CD4-positive, CD25-positive, alpha-beta regulatory T cell (primary cell): ENCODE measurements at regions not wholly inside any gene's neighbourhood (a gene's known extent, or its start where the extent isn't known, plus 50 kb on each side); places are given as distances from the start of the nearest gene placed in this dataset.
"Not testable (repeated sequence)": the region's sequence is repeated elsewhere in the genome, so short reads cannot be mapped to it uniquely, and the experiment has no call there.

Experiments used
- ATAC-seq, 2 donors: fragments of 150-1000 bp; cut with Tn5 transposase; one replicate each; pipeline ENCODE4 v1.10.0; 2021; ENCODE audit warnings: low read depth in 2 of 2, moderate number of reproducible peaks in 2 of 2, moderate library complexity in 1 of 2
- DNase-seq, 3 donors: peaks; one replicate each; pipeline versions ENCODE4 v3.0.0 to v3.0.0-alpha.2; 2012 to 2022; ENCODE audit warnings: mixed read lengths in 1 of 3
- H3K27ac ChIP-seq: one replicate; pipeline ENCODE4 v1.7.0; 2013; ENCODE audit warnings: mild to moderate bottlenecking, low read length; ENCODE audit not compliant: insufficient read depth, poor library complexity, severe bottlenecking
- H3K27me3 ChIP-seq: one replicate; pipeline ENCODE4 v1.7.0; 2013; ENCODE audit warnings: low read length; ENCODE audit not compliant: control insufficient read depth, insufficient read depth
- H3K36me3 ChIP-seq: one replicate; pipeline ENCODE4 v1.7.0; 2013; ENCODE audit warnings: mild to moderate bottlenecking, low read length, moderate library complexity; ENCODE audit not compliant: control insufficient read depth, insufficient read depth
- H3K4me1 ChIP-seq: 2 replicates; pipeline ENCODE4 v1.7.0; 2013; ENCODE audit warnings: mild to moderate bottlenecking, low read length; ENCODE audit not compliant: insufficient read depth, control insufficient read depth, poor library complexity, severe bottlenecking
- H3K4me3 ChIP-seq: one replicate; pipeline ENCODE4 v1.7.0; 2013; ENCODE audit warnings: low read depth, mild to moderate bottlenecking, low read length, moderate library complexity
- H3K9me3 ChIP-seq, 2 experiments: 1 replicate in 1 of 2; 2 replicates in 1 of 2; pipeline ENCODE4 v1.7.0; 2013; ENCODE audit warnings: low read length in 2 of 2, mild to moderate bottlenecking in 1 of 2, moderate library complexity in 1 of 2; ENCODE audit not compliant: control insufficient read depth in 2 of 2
- H3K27ac Mint-ChIP-seq, 3 donors: one replicate each; pipeline ENCODE4 v1.8.0; 2020 to 2022; ENCODE audit warnings: mild to moderate bottlenecking in 3 of 3, mixed read lengths in 3 of 3, moderate library complexity in 2 of 3
- H3K27me3 Mint-ChIP-seq: one replicate; pipeline ENCODE4 v1.8.0; 2022; ENCODE audit warnings: mild to moderate bottlenecking, mixed read lengths
- H3K36me3 Mint-ChIP-seq: one replicate; pipeline ENCODE4 v1.8.0; 2020; ENCODE audit warnings: mixed read lengths
- H3K4me1 Mint-ChIP-seq, 4 donors: one replicate each; pipeline ENCODE4 v1.8.0; 2020 to 2022; ENCODE audit warnings: mixed read lengths in 4 of 4, mild to moderate bottlenecking in 1 of 4
- H3K4me3 Mint-ChIP-seq, 4 donors: one replicate each; pipeline ENCODE4 v1.8.0; 2020 to 2022; ENCODE audit warnings: mild to moderate bottlenecking in 4 of 4, mixed read lengths in 4 of 4, moderate library complexity in 3 of 4
- H3K9me3 Mint-ChIP-seq, 7 donors: one replicate each; pipeline ENCODE4 v1.8.0; 2020 to 2022; ENCODE audit warnings: mixed read lengths in 7 of 7, mild to moderate bottlenecking in 3 of 7, moderate library complexity in 2 of 7

DNA sequence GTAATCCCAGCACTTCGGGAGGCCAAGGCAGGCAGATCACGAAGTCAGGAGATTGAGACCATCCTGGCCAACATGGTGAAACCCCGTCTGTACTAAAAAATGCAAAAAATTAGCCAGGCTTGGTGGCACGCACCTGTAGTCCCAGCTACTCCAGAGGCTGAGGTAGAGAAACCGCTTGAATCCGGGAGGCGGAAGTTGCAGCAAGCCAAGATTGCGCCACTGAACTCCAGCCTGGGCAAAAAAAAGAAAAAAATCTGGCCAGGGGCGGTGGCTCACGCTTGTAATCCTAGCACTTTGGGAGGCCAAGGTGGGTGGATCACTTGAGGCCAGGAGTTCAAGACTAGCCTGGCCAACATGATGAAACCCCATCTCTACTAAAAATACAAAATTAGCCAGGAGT lies 722.7 kb downstream of the FSCB start:
- H3K27me3 ChIP-seq, H3K4me1 ChIP-seq, DNase-seq, H3K9me3 ChIP-seq, H3K4me3 ChIP-seq, ATAC-seq, H3K27ac Mint-ChIP-seq, H3K4me3 Mint-ChIP-seq, H3K4me1 Mint-ChIP-seq, H3K27me3 Mint-ChIP-seq, H3K36me3 ChIP-seq, H3K27ac ChIP-seq, H3K36me3 Mint-ChIP-seq: not testable (repeated sequence)
- peaks cover 0 to 25% (median 4%) of the 10 kb centered on the region in 7 donors for H3K9me3 Mint-ChIP-seq

DNA sequence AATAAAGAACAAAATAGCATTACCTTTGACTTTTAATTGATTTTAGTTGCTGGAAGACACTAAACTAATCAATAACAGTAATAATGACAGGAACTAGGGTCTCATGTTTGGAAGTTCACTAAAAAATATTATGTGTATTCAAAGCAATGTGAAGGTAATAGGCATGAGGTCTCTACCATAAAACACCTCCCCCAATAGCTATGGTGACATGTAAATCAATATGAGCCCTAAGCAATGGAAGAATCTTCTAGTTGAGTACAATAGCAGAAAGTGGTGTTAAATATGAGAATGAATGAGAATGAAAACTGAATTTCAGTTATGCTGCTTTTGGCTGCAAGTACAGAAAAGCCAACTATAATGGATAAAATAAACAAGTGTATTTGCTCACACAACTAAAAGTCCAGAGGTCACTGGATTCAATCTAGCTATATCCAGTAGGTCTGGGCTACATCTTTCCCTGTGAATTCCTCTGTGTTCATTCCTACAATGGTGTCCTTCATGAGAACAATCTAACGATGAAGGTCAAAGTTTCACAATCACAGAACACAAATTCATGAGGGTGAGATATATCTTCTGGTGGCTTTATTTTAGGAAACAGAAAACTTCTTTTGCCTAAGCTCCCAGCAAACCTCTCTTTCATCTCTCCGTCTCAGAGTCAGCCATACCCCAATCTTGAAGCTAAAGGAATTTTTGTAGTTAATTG lies 728.0 kb downstream of the FSCB start:
- no peaks in the 10 kb centered on the region for H3K27me3 Mint-ChIP-seq
- H3K4me1 ChIP-seq: no peaks in the 10 kb centered on the region
- H3K36me3 ChIP-seq: no peaks in the 10 kb centered on the region
- no peaks in the 10 kb centered on the region for H3K9me3 ChIP-seq
- no peak overlapping the region for H3K27ac Mint-ChIP-seq
- no peak overlapping the region for H3K4me3 ChIP-seq
- ATAC-seq (no peak), DNase-seq (no peak)
- peaks cover 0 to 35% (median 8%) of the 10 kb centered on the region in 7 donors for H3K9me3 Mint-ChIP-seq
- H3K27me3 ChIP-seq: no peaks in the 10 kb centered on the region
- no peak overlapping the region for H3K4me3 Mint-ChIP-seq
- H3K4me1 Mint-ChIP-seq: no peaks in the 10 kb centered on the region
- no peak overlapping the region for H3K27ac ChIP-seq
- H3K36me3 Mint-ChIP-seq: no peaks in the 10 kb centered on the region

DNA sequence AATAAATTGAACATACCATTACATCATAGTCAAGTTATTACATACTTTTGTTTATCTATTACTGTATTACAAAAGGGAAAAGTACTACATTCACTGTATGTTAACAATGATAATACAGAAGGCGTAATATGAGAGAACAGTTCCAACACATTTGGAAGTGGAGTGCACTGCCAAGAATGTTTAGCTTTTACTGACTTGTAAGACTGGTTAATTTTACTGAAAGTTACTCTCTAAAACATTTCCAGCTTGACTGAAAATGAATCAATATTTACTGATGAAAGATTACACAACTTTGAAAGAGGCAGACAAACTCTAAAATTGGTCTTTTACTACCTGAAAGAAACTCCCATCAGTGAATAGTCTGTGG lies 728.5 kb downstream of the FSCB start:
- H3K4me1 ChIP-seq: no peaks in the 10 kb centered on the region
- H3K4me3 ChIP-seq: no peak overlapping the region
- Mint-ChIP-seq H3K36me3 (no peaks in the 10 kb centered on the region), H3K9me3 (peaks cover 0 to 35% (median 8%) of the 10 kb centered on the region in 7 donors), H3K27ac (no peak overlapping the region), H3K4me1 (no peaks in the 10 kb centered on the region), H3K27me3 (no peaks in the 10 kb centered on the region), H3K4me3 (no peak overlapping the region)
- ATAC-seq: no peak
- no peaks in the 10 kb centered on the region for H3K36me3 ChIP-seq
- no peaks in the 10 kb centered on the region for H3K27me3 ChIP-seq
- no peak overlapping the region for H3K27ac ChIP-seq
- no peak for DNase-seq
- H3K9me3 ChIP-seq: no peaks in the 10 kb centered on the region

DNA sequence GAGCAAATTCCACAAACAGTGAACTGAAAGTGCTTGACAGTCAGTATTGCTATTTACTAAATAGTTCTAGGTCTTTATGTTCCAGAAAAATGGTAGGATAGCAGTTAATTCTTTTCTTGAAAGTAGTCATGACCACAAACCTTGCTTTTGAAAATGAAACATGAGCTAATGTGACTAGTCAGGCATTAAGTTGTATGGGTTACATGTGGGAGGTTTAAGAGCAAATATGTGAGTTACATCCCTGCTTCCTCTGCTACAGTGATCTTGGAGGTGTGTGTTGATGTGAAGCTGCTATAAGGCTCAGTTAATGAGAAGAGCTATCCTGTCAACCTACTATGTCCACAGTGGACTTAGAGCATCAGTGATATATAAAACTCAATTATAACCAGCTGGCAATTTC lies 741.6 kb downstream of the FSCB start:
- Histone ChIP-seq H3K9me3 (peaks cover 0 to 3% of the 10 kb centered on the region in 2 experiments), H3K36me3 (no peaks in the 10 kb centered on the region), H3K27me3 (no peaks in the 10 kb centered on the region), H3K4me3 (no peak overlapping the region), H3K27ac (no peak overlapping the region), H3K4me1 (no peaks in the 10 kb centered on the region)
- no peak overlapping the region for H3K4me3 Mint-ChIP-seq
- no peaks in the 10 kb centered on the region for H3K4me1 Mint-ChIP-seq
- ATAC-seq: no peak
- no peaks in the 10 kb centered on the region for H3K36me3 Mint-ChIP-seq
- H3K9me3 Mint-ChIP-seq: peaks cover 1 to 27% (median 3%) of the 10 kb centered on the region in 7 donors
- no peak for DNase-seq
- no peaks in the 10 kb centered on the region for H3K27me3 Mint-ChIP-seq
- H3K27ac Mint-ChIP-seq: no peak overlapping the region

DNA sequence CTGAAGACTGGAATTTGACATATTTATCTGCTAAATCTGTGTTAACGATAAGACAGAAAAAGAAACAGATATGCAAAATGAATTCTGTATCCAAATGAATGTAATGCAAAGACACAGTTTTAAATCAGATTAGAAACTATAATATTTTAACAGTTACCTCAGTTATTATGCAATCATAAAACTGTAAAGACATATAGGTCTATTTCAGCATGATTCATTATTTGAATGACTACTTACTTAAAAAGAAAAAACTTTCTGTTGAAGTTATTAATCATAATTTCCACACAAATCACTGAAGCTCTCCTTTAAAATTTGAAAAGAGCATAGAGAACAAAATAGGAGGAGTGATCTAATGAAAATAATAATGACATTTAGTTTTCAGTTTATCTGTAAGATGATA lies 742.6 kb downstream of the FSCB start:
- no peak overlapping the region for H3K4me3 Mint-ChIP-seq
- Histone ChIP-seq H3K27ac (no peak overlapping the region), H3K4me3 (no peak overlapping the region), H3K4me1 (no peaks in the 10 kb centered on the region), H3K27me3 (no peaks in the 10 kb centered on the region), H3K36me3 (no peaks in the 10 kb centered on the region), H3K9me3 (peaks cover 0 to 3% of the 10 kb centered on the region in 2 experiments)
- peaks cover 1 to 19% (median 3%) of the 10 kb centered on the region in 7 donors for H3K9me3 Mint-ChIP-seq
- DNase-seq (no peak), ATAC-seq (no peak)
- H3K27ac Mint-ChIP-seq: no peak overlapping the region
- no peaks in the 10 kb centered on the region for H3K36me3 Mint-ChIP-seq
- H3K4me1 Mint-ChIP-seq: no peaks in the 10 kb centered on the region
- H3K27me3 Mint-ChIP-seq: no peaks in the 10 kb centered on the region

DNA sequence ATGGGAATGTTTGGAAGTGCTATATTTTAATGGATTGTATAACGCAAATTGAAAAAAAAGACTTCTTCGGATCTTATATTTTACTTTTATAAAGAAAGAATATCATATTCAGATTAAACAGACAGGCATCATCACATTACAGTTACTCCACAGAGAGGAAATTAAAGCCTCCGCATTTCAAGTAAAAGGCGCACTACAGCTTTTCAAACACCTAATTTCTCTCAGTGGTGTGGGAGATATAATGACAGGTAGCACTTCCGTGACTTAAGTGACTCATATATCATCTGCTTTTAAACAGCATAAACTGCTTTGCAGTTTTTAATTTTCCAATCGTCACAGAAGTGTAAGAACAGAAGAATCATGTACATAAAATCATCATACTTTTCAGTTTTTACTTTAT lies 751.4 kb downstream of the FSCB start:
- Histone ChIP-seq H3K27me3 (no peaks in the 10 kb centered on the region), H3K4me3 (no peak overlapping the region), H3K36me3 (no peaks in the 10 kb centered on the region), H3K27ac (no peak overlapping the region), H3K9me3 (no peaks in the 10 kb centered on the region), H3K4me1 (no peaks in the 10 kb centered on the region)
- H3K9me3 Mint-ChIP-seq: peaks cover 2 to 21% (median 5%) of the 10 kb centered on the region in 7 donors
- H3K36me3 Mint-ChIP-seq: no peaks in the 10 kb centered on the region
- no peak for ATAC-seq
- no peak overlapping the region for H3K27ac Mint-ChIP-seq
- H3K27me3 Mint-ChIP-seq: no peaks in the 10 kb centered on the region
- no peak for DNase-seq
- no peak overlapping the region for H3K4me3 Mint-ChIP-seq
- no peaks in the 10 kb centered on the region for H3K4me1 Mint-ChIP-seq

DNA sequence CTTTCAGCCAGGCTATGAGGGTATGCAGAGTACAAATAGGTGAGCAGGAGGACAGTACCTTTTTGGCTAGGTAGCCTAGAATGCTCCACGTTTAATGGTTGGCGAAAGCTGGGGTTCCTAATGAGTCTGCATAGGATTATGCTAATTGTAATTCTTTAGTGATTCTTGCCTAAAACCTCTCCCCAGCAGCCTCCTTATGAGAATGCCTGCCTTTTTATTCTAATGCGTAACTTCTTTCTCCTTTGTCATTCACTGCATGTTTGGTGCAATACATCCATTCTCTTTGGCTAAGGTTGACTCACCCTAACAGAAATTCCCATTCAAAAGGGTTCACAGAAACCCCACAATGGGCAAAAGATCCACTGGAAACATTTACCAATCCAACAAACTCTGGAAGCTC lies 752.2 kb downstream of the FSCB start:
- ATAC-seq (no peak), DNase-seq (no peak)
- no peaks in the 10 kb centered on the region for H3K36me3 ChIP-seq
- H3K27ac Mint-ChIP-seq: no peak overlapping the region
- no peaks in the 10 kb centered on the region for H3K27me3 Mint-ChIP-seq
- peaks cover 2 to 18% (median 5%) of the 10 kb centered on the region in 7 donors for H3K9me3 Mint-ChIP-seq
- no peak overlapping the region for H3K4me3 Mint-ChIP-seq
- no peak overlapping the region for H3K27ac ChIP-seq
- H3K4me1 ChIP-seq: no peaks in the 10 kb centered on the region
- H3K4me1 Mint-ChIP-seq: no peaks in the 10 kb centered on the region
- no peaks in the 10 kb centered on the region for H3K36me3 Mint-ChIP-seq
- H3K4me3 ChIP-seq: no peak overlapping the region
- no peaks in the 10 kb centered on the region for H3K27me3 ChIP-seq
- no peaks in the 10 kb centered on the region for H3K9me3 ChIP-seq

DNA sequence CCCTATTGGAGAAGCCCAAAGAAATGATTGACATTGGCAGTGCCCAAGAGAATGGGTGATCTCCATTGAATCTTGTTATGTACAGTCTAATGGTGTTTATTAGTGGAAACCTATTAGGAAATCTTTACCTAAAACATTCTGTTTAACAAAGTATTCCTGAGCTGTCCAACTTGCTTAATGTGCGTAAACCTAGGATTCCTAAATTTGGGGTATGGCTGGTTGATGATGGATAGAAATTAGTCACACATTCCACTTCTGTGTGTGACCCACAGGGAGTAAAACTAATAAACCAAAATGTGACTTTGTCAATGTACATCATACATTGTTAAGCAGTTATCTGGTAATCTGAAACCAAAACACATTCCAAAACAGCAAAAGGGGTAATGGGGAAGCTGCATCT lies 761.3 kb downstream of the FSCB start:
- no peak overlapping the region for H3K27ac ChIP-seq
- ATAC-seq (no peak), DNase-seq (no peak)
- Mint-ChIP-seq H3K27me3 (no peaks in the 10 kb centered on the region), H3K4me1 (no peaks in the 10 kb centered on the region), H3K27ac (no peak overlapping the region), H3K36me3 (no peaks in the 10 kb centered on the region), H3K9me3 (peaks cover 0 to 16% (median 4%) of the 10 kb centered on the region in 7 donors), H3K4me3 (no peak overlapping the region)
- H3K27me3 ChIP-seq: no peaks in the 10 kb centered on the region
- H3K9me3 ChIP-seq: peaks cover 0 to 4% of the 10 kb centered on the region in 2 experiments
- H3K4me3 ChIP-seq: no peak overlapping the region
- H3K36me3 ChIP-seq: no peaks in the 10 kb centered on the region
- H3K4me1 ChIP-seq: no peaks in the 10 kb centered on the region
